ENCODE measurements at regions not wholly inside any gene's neighbourhood (a gene's known extent, or its start where the extent isn't known, plus 50 kb on each side); places are given as distances from the start of the nearest gene placed in this dataset.
"Not testable (repeated sequence)": the region's sequence is repeated elsewhere in the genome, so short reads cannot be mapped to it uniquely, and the experiment has no call there.

- CTCF ChIA-PET = interaction anchor here (0.7 kb wide), 1 partner anchor 34 kb away, joined by 3 read pairs; no protein-coding TSS in a partner anchor
- Mint-ChIP-seq H3K27me3 (ENCODE audit: low read depth) (no peaks in the 10 kb centered on the region), H3K4me3 (no peak overlapping the region), H3K4me1 (ENCODE audit: low read depth) (no peaks in the 10 kb centered on the region), H3K27ac (no peak overlapping the region), H3K36me3 (ENCODE audit: low read depth) (no peaks in the 10 kb centered on the region), H3K9me3 (no peaks in the 10 kb centered on the region)
- intact Hi-C loops (cut with micrococcal nuclease) = no loop called here
- DNase-seq = no peak
These were observed 356.2 kb upstream of the SNX7 start for GRCh38 chr1:98305362-98305761.

GRCh38 chr1:98304888-98305287 is 356.6 kb upstream of the SNX7 start:
- no peak overlapping the region for H3K4me3 Mint-ChIP-seq
- H3K27ac Mint-ChIP-seq = no peak overlapping the region
- H3K4me1 Mint-ChIP-seq (ENCODE audit: low read depth) = no peaks in the 10 kb centered on the region
- intact Hi-C loops (cut with micrococcal nuclease) = no loop called here
- H3K27me3 Mint-ChIP-seq (ENCODE audit: low read depth) = no peaks in the 10 kb centered on the region
- H3K36me3 Mint-ChIP-seq (ENCODE audit: low read depth) = no peaks in the 10 kb centered on the region
- H3K9me3 Mint-ChIP-seq = no peaks in the 10 kb centered on the region
- CTCF ChIA-PET = interaction anchor here (0.7 kb wide), 1 partner anchor 35 kb away, joined by 3 read pairs; no protein-coding TSS in a partner anchor
- DNase-seq = no peak

- H3K4me1 Mint-ChIP-seq (ENCODE audit: low read depth) = no peaks in the 10 kb centered on the region
- DNase-seq = no peak
- H3K9me3 Mint-ChIP-seq = no peaks in the 10 kb centered on the region
- intact Hi-C loops (cut with micrococcal nuclease) = no loop called here
- CTCF ChIA-PET = interaction anchor here (0.6 kb wide), 1 partner anchor 175 kb away, joined by 3 read pairs; no protein-coding TSS in a partner anchor
- no peak overlapping the region for H3K4me3 Mint-ChIP-seq
- no peak overlapping the region for H3K27ac Mint-ChIP-seq
- H3K36me3 Mint-ChIP-seq (ENCODE audit: low read depth) = no peaks in the 10 kb centered on the region
- H3K27me3 Mint-ChIP-seq (ENCODE audit: low read depth) = no peaks in the 10 kb centered on the region
These were observed 361.7 kb upstream of the SNX7 start for GRCh38 chr1:98299861-98300260.

GRCh38 chr1:98299313-98299712 is 362.2 kb upstream of the SNX7 start:
- Mint-ChIP-seq H3K4me3 (no peak overlapping the region), H3K9me3 (no peaks in the 10 kb centered on the region), H3K4me1 (ENCODE audit: low read depth) (no peaks in the 10 kb centered on the region), H3K36me3 (ENCODE audit: low read depth) (no peaks in the 10 kb centered on the region), H3K27ac (no peak overlapping the region), H3K27me3 (ENCODE audit: low read depth) (no peaks in the 10 kb centered on the region)
- intact Hi-C loops (cut with micrococcal nuclease) = no loop called here
- no peak for DNase-seq
- CTCF ChIA-PET = no interaction called here

- H3K27ac Mint-ChIP-seq = no peak overlapping the region
- no peaks in the 10 kb centered on the region for H3K4me1 Mint-ChIP-seq (ENCODE audit: low read depth)
- no peaks in the 10 kb centered on the region for H3K36me3 Mint-ChIP-seq (ENCODE audit: low read depth)
- CTCF ChIA-PET = no interaction called here
- no peaks in the 10 kb centered on the region for H3K9me3 Mint-ChIP-seq
- no peak for DNase-seq
- H3K27me3 Mint-ChIP-seq (ENCODE audit: low read depth) = no peaks in the 10 kb centered on the region
- no peak overlapping the region for H3K4me3 Mint-ChIP-seq
- intact Hi-C loops (cut with micrococcal nuclease) = no loop called here
These were observed 363.2 kb upstream of the SNX7 start for GRCh38 chr1:98298319-98298718.

- Mint-ChIP-seq H3K27ac (no peak overlapping the region), H3K27me3 (ENCODE audit: low read depth) (no peaks in the 10 kb centered on the region), H3K36me3 (ENCODE audit: low read depth) (no peaks in the 10 kb centered on the region), H3K9me3 (no peaks in the 10 kb centered on the region), H3K4me3 (no peak overlapping the region), H3K4me1 (ENCODE audit: low read depth) (no peaks in the 10 kb centered on the region)
- no peak for DNase-seq
- CTCF ChIA-PET = no interaction called here
- intact Hi-C loops (cut with micrococcal nuclease) = no loop called here
These were observed 364.8 kb upstream of the SNX7 start for GRCh38 chr1:98296681-98297080.

GRCh38 chr1:98294127-98294526 is 367.4 kb upstream of the SNX7 start:
- no peaks in the 10 kb centered on the region for H3K36me3 Mint-ChIP-seq (ENCODE audit: low read depth)
- intact Hi-C loops (cut with micrococcal nuclease) = no loop called here
- no peaks in the 10 kb centered on the region for H3K9me3 Mint-ChIP-seq
- H3K4me1 Mint-ChIP-seq (ENCODE audit: low read depth) = no peaks in the 10 kb centered on the region
- no peaks in the 10 kb centered on the region for H3K27me3 Mint-ChIP-seq (ENCODE audit: low read depth)
- H3K27ac Mint-ChIP-seq = no peak overlapping the region
- CTCF ChIA-PET = no interaction called here
- no peak for DNase-seq
- H3K4me3 Mint-ChIP-seq = no peak overlapping the region

- H3K36me3 Mint-ChIP-seq (ENCODE audit: low read depth) = no peaks in the 10 kb centered on the region
- H3K27me3 Mint-ChIP-seq (ENCODE audit: low read depth) = no peaks in the 10 kb centered on the region
- H3K4me1 Mint-ChIP-seq (ENCODE audit: low read depth) = no peaks in the 10 kb centered on the region
- intact Hi-C loops (cut with micrococcal nuclease) = no loop called here
- no peak overlapping the region for H3K4me3 Mint-ChIP-seq
- no peak overlapping the region for H3K27ac Mint-ChIP-seq
- DNase-seq = no peak
- CTCF ChIA-PET = no interaction called here
- no peaks in the 10 kb centered on the region for H3K9me3 Mint-ChIP-seq
These were observed 368.5 kb upstream of the SNX7 start for GRCh38 chr1:98292994-98293393.

- Mint-ChIP-seq H3K27me3 (ENCODE audit: low read depth) (no peaks in the 10 kb centered on the region), H3K4me3 (no peak overlapping the region), H3K9me3 (no peaks in the 10 kb centered on the region), H3K27ac (no peak overlapping the region), H3K36me3 (ENCODE audit: low read depth) (no peaks in the 10 kb centered on the region), H3K4me1 (ENCODE audit: low read depth) (no peaks in the 10 kb centered on the region)
- intact Hi-C loops (cut with micrococcal nuclease) = no loop called here
- no peak for DNase-seq
- CTCF ChIA-PET = interaction anchor here (0.7 kb wide), 1 partner anchor 785 kb away, joined by 3 read pairs; no protein-coding TSS in a partner anchor
These were observed 368.5 kb upstream of the DPYD start for GRCh38 chr1:98289311-98289710.

- no peaks in the 10 kb centered on the region for H3K4me1 Mint-ChIP-seq (ENCODE audit: low read depth)
- intact Hi-C loops (cut with micrococcal nuclease) = no loop called here
- H3K27ac Mint-ChIP-seq = no peak overlapping the region
- CTCF ChIA-PET = no interaction called here
- DNase-seq = no peak
- H3K4me3 Mint-ChIP-seq = no peak overlapping the region
- H3K36me3 Mint-ChIP-seq (ENCODE audit: low read depth) = no peaks in the 10 kb centered on the region
- no peaks in the 10 kb centered on the region for H3K27me3 Mint-ChIP-seq (ENCODE audit: low read depth)
- no peaks in the 10 kb centered on the region for H3K9me3 Mint-ChIP-seq
These were observed 367.7 kb upstream of the DPYD start for GRCh38 chr1:98288494-98288893.

GRCh38 chr1:98287626-98288025 is 366.8 kb upstream of the DPYD start:
- no peaks in the 10 kb centered on the region for H3K4me1 Mint-ChIP-seq (ENCODE audit: low read depth)
- H3K27me3 Mint-ChIP-seq (ENCODE audit: low read depth) = no peaks in the 10 kb centered on the region
- DNase-seq = no peak
- H3K4me3 Mint-ChIP-seq = no peak overlapping the region
- CTCF ChIA-PET = interaction anchor here (0.7 kb wide), 1 partner anchor 208 kb away, joined by 3 read pairs; no protein-coding TSS in a partner anchor
- intact Hi-C loops (cut with micrococcal nuclease) = no loop called here
- H3K27ac Mint-ChIP-seq = no peak overlapping the region
- H3K9me3 Mint-ChIP-seq = no peaks in the 10 kb centered on the region
- no peaks in the 10 kb centered on the region for H3K36me3 Mint-ChIP-seq (ENCODE audit: low read depth)

- no peaks in the 10 kb centered on the region for H3K36me3 Mint-ChIP-seq (ENCODE audit: low read depth)
- no peak for DNase-seq
- CTCF ChIA-PET = no interaction called here
- no peaks in the 10 kb centered on the region for H3K9me3 Mint-ChIP-seq
- no peaks in the 10 kb centered on the region for H3K4me1 Mint-ChIP-seq (ENCODE audit: low read depth)
- H3K27me3 Mint-ChIP-seq (ENCODE audit: low read depth) = no peaks in the 10 kb centered on the region
- H3K4me3 Mint-ChIP-seq = no peak overlapping the region
- no peak overlapping the region for H3K27ac Mint-ChIP-seq
- intact Hi-C loops (cut with micrococcal nuclease) = no loop called here
These were observed 365.8 kb upstream of the DPYD start for GRCh38 chr1:98286656-98287055.

GRCh38 chr1:98285286-98285685 is 364.5 kb upstream of the DPYD start:
- DNase-seq; H3K9me3 Mint-ChIP-seq; intact Hi-C loops (cut with micrococcal nuclease); H3K27ac Mint-ChIP-seq; H3K36me3 Mint-ChIP-seq (ENCODE audit: low read depth); CTCF ChIA-PET; H3K4me3 Mint-ChIP-seq; H3K4me1 Mint-ChIP-seq (ENCODE audit: low read depth); H3K27me3 Mint-ChIP-seq (ENCODE audit: low read depth): not testable (repeated sequence)

- intact Hi-C loops (cut with micrococcal nuclease) = no loop called here
- Mint-ChIP-seq H3K4me1 (ENCODE audit: low read depth) (no peaks in the 10 kb centered on the region), H3K36me3 (ENCODE audit: low read depth) (no peaks in the 10 kb centered on the region), H3K27ac (no peak overlapping the region), H3K27me3 (ENCODE audit: low read depth) (no peaks in the 10 kb centered on the region), H3K4me3 (no peak overlapping the region), H3K9me3 (no peaks in the 10 kb centered on the region)
- no peak for DNase-seq
- CTCF ChIA-PET = no interaction called here
These were observed 359.2 kb upstream of the DPYD start for GRCh38 chr1:98280049-98280448.

All from activated naive CD4-positive, alpha-beta T cell treated with anti-CD3 and anti-CD28 coated beads for 36 hours (primary cell).